A549 (cell line): ENCODE measurements at regions not wholly inside any gene's neighbourhood (a gene's known extent, or its start where the extent isn't known, plus 50 kb on each side); places are given as distances from the start of the nearest gene placed in this dataset.

ENCODE experiments used
- ATAC-seq, 2 experiments: fragments of 200-7000 bp in 1 of 2; fragments of >200 bp in 1 of 2; cut with Nextera tagmentation in 1 of 2; cut with Tn5 transposase in 1 of 2; 3 replicates each; pipeline versions ENCODE4 v1.8.0 to v1.9.1; 2018 to 2020; ENCODE audit warnings: mild to moderate bottlenecking in 1 of 2, moderate library complexity in 1 of 2
- CTCF ChIA-PET: fragments of 300-600 bp; sonication (Branson Sonifier 250); formaldehyde crosslinking; extraction: SDS; loops from one replicate; lab custom pipeline; 2021; ENCODE audit warnings: antibody characterized with exemption, inconsistent platforms; lab: Yijun Ruan, JAX
- POLR2A ChIA-PET: fragments of 350-600 bp; formaldehyde crosslinking; extraction: SDS; loops from one replicate; lab custom pipeline; 2021; ENCODE audit warnings: antibody characterized with exemption, inconsistent platforms; lab: Yijun Ruan, JAX
- DNase-seq, 2 experiments: peaks; one replicate each; pipeline versions ENCODE4 v3.0.0 to v3.0.0-alpha.2; 2011 to 2016; ENCODE audit warnings: low read depth in 1 of 2, low spot score in 1 of 2
- FAIRE-seq: peaks from 2 replicates; lab custom pipeline; 2011; peaks lifted over from hg19 to GRCh38; lab: Jason Lieb, UNC
- H3K27ac ChIP-seq, 2 experiments: fragments of >200 bp; sonication (Bioruptor Twin); formaldehyde crosslinking; 3 replicates each; pipeline ENCODE4 v1.5.1; 2016 to 2017
- H3K4me1 ChIP-seq: fragments of >200 bp; sonication (Bioruptor Twin); formaldehyde crosslinking; 3 replicates; pipeline ENCODE4 v1.6.1; 2016
- H3K4me2 ChIP-seq: fragments of >200 bp; sonication (Bioruptor Twin); formaldehyde crosslinking; 3 replicates; pipeline ENCODE4 v1.6.1; 2016
- H3K4me3 ChIP-seq: fragments of >200 bp; sonication (Bioruptor Twin); formaldehyde crosslinking; 3 replicates; pipeline ENCODE4 v1.5.1; 2016
- H3K9me3 ChIP-seq: fragments of >200 bp; sonication (Bioruptor Twin); formaldehyde crosslinking; 3 replicates; pipeline ENCODE4 v1.6.1; 2016
- CBX8 ChIP-seq: fragments of 200-600 bp; sonication (generic); IDR thresholded peaks from 2 replicates; pipeline ENCODE4 v1.6.1; 2016
- CEBPB ChIP-seq, 2 experiments: fragments of >200 bp in 1 of 2; sonication (Bioruptor Twin) in 1 of 2; formaldehyde crosslinking in 1 of 2; IDR thresholded peaks; 2 replicates each; pipeline ENCODE4 v1.6.1; 2012 to 2016
- CHD2 ChIP-seq: fragments of 150-350 bp; IDR thresholded peaks from 2 replicates; pipeline ENCODE4 v1.6.1; 2014; ENCODE audit warnings: low read length; ENCODE audit not compliant: partially characterized antibody
- EHF ChIP-seq: fragments of 250-450 bp; sonication (Bioruptor Pico); IDR thresholded peaks from 2 replicates; pipeline ENCODE4 v1.5.0; 2020; ENCODE audit warnings: mild to moderate bottlenecking
- EP300 ChIP-seq, 2 experiments: fragments of >200 bp; sonication (Bioruptor Twin); formaldehyde crosslinking; IDR thresholded peaks; 2 replicates in 1 of 2; 3 replicates in 1 of 2; pipeline ENCODE4 v1.6.1; 2016 to 2017
- ESRRA ChIP-seq: fragments of 150-350 bp; IDR thresholded peaks from 2 replicates; pipeline ENCODE4 v1.6.1; 2014; ENCODE audit warnings: mild to moderate bottlenecking, low read length, borderline replicate concordance
- GATA3 ChIP-seq: IDR thresholded peaks from 2 replicates; pipeline ENCODE4 v1.6.1; 2012; ENCODE audit warnings: borderline replicate concordance
- HOXB13 ChIP-seq: fragments of 250-450 bp; sonication (Bioruptor Pico); IDR thresholded peaks from 2 replicates; pipeline ENCODE4 v1.5.0; 2020; ENCODE audit warnings: low read depth, mild to moderate bottlenecking, moderate library complexity
- JUNB ChIP-seq: fragments of >200 bp; sonication (Bioruptor Twin); formaldehyde crosslinking; IDR thresholded peaks from 2 replicates; pipeline ENCODE4 v1.6.1; 2016
- MAFK ChIP-seq: fragments of 450-650 bp; IDR thresholded peaks from 2 replicates; pipeline ENCODE4 v1.6.1; 2014; ENCODE audit not compliant: partially characterized antibody
- MAZ ChIP-seq: fragments of 150-350 bp; IDR thresholded peaks from 2 replicates; pipeline ENCODE4 v1.6.1; 2014; ENCODE audit warnings: antibody characterized with exemption, low read depth, low read length, borderline replicate concordance
- NFE2L2 ChIP-seq: fragments of 150-350 bp; conservative IDR thresholded peaks from 2 replicates; pipeline ENCODE4 v1.6.1; 2014; ENCODE audit warnings: low read length
- NR3C1 ChIP-seq: fragments of >200 bp; sonication (Bioruptor Twin); formaldehyde crosslinking; IDR thresholded peaks from 3 replicates; pipeline ENCODE4 v1.6.1; 2017
- PHF8 ChIP-seq: fragments of 200-600 bp; sonication (generic); IDR thresholded peaks from 2 replicates; pipeline ENCODE4 v1.6.1; 2016; ENCODE audit warnings: low read depth, mild to moderate bottlenecking, antibody characterized with exemption, moderate library complexity, borderline replicate concordance
- POLR2A ChIP-seq: IDR thresholded peaks from 2 replicates; pipeline ENCODE4 v1.6.1; 2012; ENCODE audit warnings: mild to moderate bottlenecking, low read length
- POLR2AphosphoS2 ChIP-seq: conservative IDR thresholded peaks from 2 replicates; pipeline ENCODE4 v1.6.1; 2012; ENCODE audit warnings: low read length, improper control_type of control experiment, inconsistent platforms
- RCOR1 ChIP-seq: fragments of 150-350 bp; IDR thresholded peaks from 2 replicates; pipeline ENCODE4 v1.6.1; 2014; ENCODE audit warnings: antibody characterized with exemption, low read length, low read depth
- RFX5 ChIP-seq: fragments of 450-650 bp; IDR thresholded peaks from 2 replicates; pipeline ENCODE4 v1.7.1; 2014; ENCODE audit warnings: antibody characterized with exemption, mild to moderate bottlenecking, moderate library complexity
- RNF2 ChIP-seq: fragments of 200-600 bp; sonication (generic); IDR thresholded peaks from 2 replicates; pipeline ENCODE4 v1.6.1; 2016; ENCODE audit warnings: low read depth, mild to moderate bottlenecking, antibody characterized with exemption, moderate library complexity, borderline replicate concordance
- SMC3 ChIP-seq: fragments of >200 bp; sonication (Bioruptor Twin); formaldehyde crosslinking; IDR thresholded peaks from 3 replicates; pipeline ENCODE4 v1.6.1; 2018; ENCODE audit warnings: inconsistent platforms
- ZC3H11A ChIP-seq: fragments of 450-650 bp; IDR thresholded peaks from 2 replicates; pipeline ENCODE4 v1.6.1; 2014; ENCODE audit warnings: antibody characterized with exemption, mild to moderate bottlenecking
- ZNF302 ChIP-seq: fragments of 250-450 bp; sonication (Bioruptor Pico); IDR thresholded peaks from 2 replicates; pipeline ENCODE4 v1.9.0; 2021; ENCODE audit warnings: inconsistent platforms, mild to moderate bottlenecking, moderate library complexity
- ZSCAN20 ChIP-seq: fragments of 250-450 bp; sonication (Bioruptor Pico); IDR thresholded peaks from 2 replicates; pipeline ENCODE4 v1.8.0; 2022; ENCODE audit warnings: mild to moderate bottlenecking, moderate library complexity
- WGBS: methylation state at CpG from one replicate; pipeline ENCODE4 v1.1.6; 2017; ENCODE audit errors: missing lambda C conversion rate; 5-methylcytosine and 5-hydroxymethylcytosine counted together
- TF ChIP-seq, protein P1 (sequence below): IDR thresholded peaks from 2 replicates; pipeline ENCODE4 v1.6.1; 2012; ENCODE audit warnings: low read depth, borderline replicate concordance
- TF ChIP-seq, protein P2 (sequence below): fragments of 450-650 bp; IDR thresholded peaks from 2 replicates; pipeline ENCODE4 v1.6.1; 2014; ENCODE audit warnings: antibody characterized with exemption

DNA sequence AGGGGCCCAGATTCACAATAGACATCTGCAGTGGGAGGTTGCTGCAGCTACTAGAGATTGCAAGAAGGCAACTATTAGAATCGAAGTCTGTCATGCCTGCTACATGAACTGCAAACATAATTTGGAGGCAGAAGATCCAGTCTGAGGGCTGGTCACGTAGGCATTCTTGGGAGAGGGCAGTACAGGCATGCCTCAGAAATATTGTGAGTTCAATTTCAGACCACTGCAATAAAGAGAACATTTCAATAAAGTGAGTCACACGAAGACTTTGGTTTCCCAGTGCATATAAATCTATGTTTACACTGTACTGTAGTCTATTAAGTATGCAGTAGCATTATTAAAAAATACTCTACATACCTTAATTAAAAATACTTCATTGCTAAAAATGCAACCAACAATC is 585.8 kb upstream of the FAT1 start:
- ChIA-PET POLR2A (no interaction called here), CTCF (no interaction called here)
- no peaks in the 10 kb centered on the region for H3K9me3 ChIP-seq
- 20% methylated on average over 3 of the region's 3 CpGs for WGBS
- H3K4me1 ChIP-seq: no peaks in the 10 kb centered on the region
- H3K27ac ChIP-seq: no peak overlapping the region
- FAIRE-seq (no peak), ATAC-seq (no peak), DNase-seq (no peak)
- H3K4me3 ChIP-seq: no peak overlapping the region
- TF ChIP-seq ZC3H11A (no peak), RCOR1 (no peak), SMC3 (no peak), MAFK (no peak), HOXB13 (no peak)
- TF ChIP-seq, protein P1, sequence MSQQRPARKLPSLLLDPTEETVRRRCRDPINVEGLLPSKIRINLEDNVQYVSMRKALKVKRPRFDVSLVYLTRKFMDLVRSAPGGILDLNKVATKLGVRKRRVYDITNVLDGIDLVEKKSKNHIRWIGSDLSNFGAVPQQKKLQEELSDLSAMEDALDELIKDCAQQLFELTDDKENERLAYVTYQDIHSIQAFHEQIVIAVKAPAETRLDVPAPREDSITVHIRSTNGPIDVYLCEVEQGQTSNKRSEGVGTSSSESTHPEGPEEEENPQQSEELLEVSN: no peak
- no peak overlapping the region for H3K4me2 ChIP-seq

DNA sequence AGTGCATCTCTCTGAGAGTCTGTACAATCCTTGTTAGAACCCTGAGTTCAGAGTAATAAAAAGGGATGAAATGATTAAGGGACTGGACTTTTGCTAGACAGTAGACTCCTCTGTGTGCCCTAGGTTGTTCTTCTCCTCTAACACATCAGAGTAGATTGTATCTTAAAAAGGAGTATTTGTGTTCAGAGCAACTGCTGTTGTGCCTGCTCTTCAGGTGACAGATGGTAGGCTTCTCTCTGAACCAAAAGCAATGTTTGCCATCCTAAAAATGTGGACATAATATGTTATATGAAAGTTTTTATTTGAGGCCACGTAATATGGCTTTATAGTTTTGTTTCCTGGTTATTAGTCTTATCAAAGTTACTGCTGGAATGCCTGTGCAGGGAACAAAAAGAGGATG is 588.6 kb upstream of the FAT1 start:
- WGBS: 45% methylated on average over 1 of the region's 1 CpG
- CTCF ChIA-PET: no interaction called here
- Histone ChIP-seq H3K4me3 (no peak overlapping the region), H3K4me2 (no peak overlapping the region), H3K9me3 (no peaks in the 10 kb centered on the region), H3K4me1 (no peaks in the 10 kb centered on the region), H3K27ac (no peak overlapping the region)
- DNase-seq: no peak
- no peak for ATAC-seq
- FAIRE-seq: no peak
- TF ChIP-seq MAZ (no peak), RFX5 (no peak), CBX8 (no peak), NR3C1 (no peak), ZNF302 (CRISPR knock-in tag) (no peak), POLR2AphosphoS2 (no peak), EHF (CRISPR knock-in tag) (no peak), PHF8 (no peak), EP300 (IDR thresholded peaks at IDR 0.05) (no peak), NFE2L2 (no peak), ESRRA (no peak), POLR2A (no peak), ZSCAN20 (CRISPR knock-in tag) (no peak), CHD2 (no peak), GATA3 (no peak), RNF2 (no peak), JUNB (no peak), CEBPB (IDR thresholded peaks at IDR 0.05) (no peak)
- TF ChIP-seq, protein P2, sequence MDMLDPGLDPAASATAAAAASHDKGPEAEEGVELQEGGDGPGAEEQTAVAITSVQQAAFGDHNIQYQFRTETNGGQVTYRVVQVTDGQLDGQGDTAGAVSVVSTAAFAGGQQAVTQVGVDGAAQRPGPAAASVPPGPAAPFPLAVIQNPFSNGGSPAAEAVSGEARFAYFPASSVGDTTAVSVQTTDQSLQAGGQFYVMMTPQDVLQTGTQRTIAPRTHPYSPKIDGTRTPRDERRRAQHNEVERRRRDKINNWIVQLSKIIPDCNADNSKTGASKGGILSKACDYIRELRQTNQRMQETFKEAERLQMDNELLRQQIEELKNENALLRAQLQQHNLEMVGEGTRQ: no peak
- TF ChIP-seq, protein P1: no peak
- POLR2A ChIA-PET: no interaction called here

DNA sequence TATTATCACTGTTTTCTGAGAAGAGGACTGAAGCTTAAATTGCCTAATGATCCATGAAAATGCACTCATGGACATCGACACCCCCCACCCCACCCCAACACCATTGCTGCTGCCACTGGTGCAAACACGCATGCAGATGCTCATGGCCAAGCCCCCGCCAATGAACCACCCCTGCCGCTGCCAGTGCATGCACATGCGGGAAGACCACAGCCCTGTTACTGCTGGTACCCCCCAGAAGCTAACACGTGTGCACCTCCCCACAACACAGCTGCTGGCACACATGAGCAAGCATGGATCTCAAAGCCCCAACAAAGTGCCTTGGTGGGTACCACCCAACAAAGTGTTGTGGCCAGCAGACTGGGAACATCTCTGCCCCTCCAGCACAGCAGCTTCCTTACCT is 594.1 kb upstream of the FAT1 start:
- no peaks in the 10 kb centered on the region for H3K9me3 ChIP-seq
- no peak for ATAC-seq
- TF ChIP-seq NR3C1: no peak
- POLR2A ChIA-PET: no interaction called here
- H3K4me1 ChIP-seq: no peaks in the 10 kb centered on the region
- WGBS: 40% methylated on average over 3 of the region's 6 CpGs
- no peak for DNase-seq
- no peak overlapping the region for H3K4me2 ChIP-seq
- no peak overlapping the region for H3K27ac ChIP-seq
- no peak for FAIRE-seq
- H3K4me3 ChIP-seq: no peak overlapping the region
- CTCF ChIA-PET: no interaction called here
